ENCODE measurements at regions not wholly inside any gene's neighbourhood (a gene's known extent, or its start where the extent isn't known, plus 50 kb on each side); places are given as distances from the start of the nearest gene placed in this dataset.

DNA sequence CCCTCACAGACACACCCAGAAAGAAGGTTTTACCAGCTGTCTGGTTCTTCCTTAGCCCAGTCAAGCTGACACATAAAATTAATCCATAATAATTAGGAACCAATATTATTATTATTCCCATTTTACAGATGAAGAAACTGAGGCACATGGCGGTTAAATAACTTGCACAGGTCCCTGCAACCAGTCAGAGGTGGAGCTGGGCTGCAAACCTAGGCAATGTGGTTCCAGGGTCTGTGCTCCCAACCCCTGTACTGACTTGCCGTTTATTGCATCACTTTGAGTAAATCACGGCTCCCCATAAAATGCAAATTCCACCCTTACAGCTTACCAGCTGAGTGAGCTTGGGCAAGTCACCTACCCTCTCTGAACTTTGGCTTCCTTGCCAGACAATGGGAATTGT lies 179.2 kb upstream of the POU3F1 start:
- in situ Hi-C loops (cut with HindIII; ENCODE audit: low pct_unique_long_range_greater_than_20kb, low sequenced_read_pairs), result no loop called here
- DNase-seq (ENCODE audit: low read depth), result no peak

DNA sequence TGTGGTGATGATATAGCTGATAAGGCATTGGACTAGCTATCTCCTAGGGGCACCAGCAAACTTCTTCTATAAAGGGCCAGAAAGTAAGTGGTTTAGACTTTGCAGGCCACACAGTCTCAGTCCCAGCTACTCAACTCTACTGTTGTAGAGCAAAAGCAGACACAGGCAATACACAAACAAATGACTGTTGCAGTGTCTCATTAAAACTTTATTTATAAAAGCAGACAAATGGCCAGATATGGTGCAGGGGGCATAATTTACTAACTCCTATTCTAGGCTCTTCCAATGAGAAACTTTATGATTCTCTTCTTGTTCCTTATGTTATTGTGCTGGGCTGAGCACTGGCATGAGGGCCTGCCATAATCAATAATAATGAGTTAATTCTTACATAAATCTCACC lies 176.8 kb upstream of the POU3F1 start:
- in situ Hi-C loops (cut with HindIII; ENCODE audit: low pct_unique_long_range_greater_than_20kb, low sequenced_read_pairs), result no loop called here
- DNase-seq (ENCODE audit: low read depth), result no peak

DNA sequence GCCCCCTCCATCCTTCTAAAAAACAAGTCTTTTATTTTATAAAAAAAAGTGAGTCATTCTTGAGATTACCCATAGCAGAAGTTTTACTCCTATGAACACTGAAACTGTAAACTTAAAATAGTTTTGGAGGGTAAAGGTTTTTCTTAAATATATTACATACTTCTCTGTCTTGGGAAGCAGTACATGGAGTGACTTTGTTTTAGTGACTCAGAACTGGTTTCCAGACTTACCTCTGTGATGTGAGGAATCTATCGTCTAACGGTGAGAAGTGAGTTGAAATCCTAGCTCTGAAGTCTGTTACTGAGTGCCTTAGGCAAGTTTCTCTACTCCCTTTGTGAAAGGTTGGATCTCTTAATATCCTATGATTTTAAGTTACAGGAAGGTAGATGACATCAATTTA lies 176.3 kb upstream of the POU3F1 start:
- no peak for DNase-seq (ENCODE audit: low read depth)
- in situ Hi-C loops (cut with HindIII; ENCODE audit: low pct_unique_long_range_greater_than_20kb, low sequenced_read_pairs), result no loop called here

DNA sequence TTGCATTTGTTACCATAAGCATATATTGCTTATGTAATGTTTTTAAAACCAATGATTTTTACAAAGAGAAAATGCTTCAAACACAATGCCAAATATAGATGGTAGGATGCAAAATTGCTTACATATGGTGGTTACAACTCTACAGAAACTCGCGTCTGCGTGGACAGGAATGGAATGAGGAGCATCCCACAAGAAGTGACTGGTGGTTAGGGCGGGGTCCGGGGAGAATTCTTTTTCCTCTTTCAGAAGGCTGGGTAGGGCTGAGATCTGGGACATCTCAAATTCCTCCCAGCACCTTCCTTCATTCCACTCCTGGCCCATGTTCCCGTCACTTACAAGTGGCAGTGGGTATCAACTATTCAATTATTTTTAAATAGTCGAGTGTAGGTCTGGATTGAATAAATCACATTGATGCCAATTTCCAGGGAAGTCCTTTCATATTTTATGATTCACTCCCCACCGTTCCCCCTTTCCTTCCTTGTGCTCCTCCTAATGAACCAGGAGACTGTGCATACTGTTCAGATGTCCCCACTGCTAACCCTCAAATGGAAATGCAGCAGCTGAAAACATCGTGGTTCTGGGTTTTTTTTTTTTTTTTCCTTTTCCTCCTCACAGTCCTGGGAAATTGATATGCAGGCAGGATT lies 174.5 kb upstream of the POU3F1 start:
- no peak for DNase-seq (ENCODE audit: low read depth)
- in situ Hi-C loops (cut with HindIII; ENCODE audit: low pct_unique_long_range_greater_than_20kb, low sequenced_read_pairs), result no loop called here

DNA sequence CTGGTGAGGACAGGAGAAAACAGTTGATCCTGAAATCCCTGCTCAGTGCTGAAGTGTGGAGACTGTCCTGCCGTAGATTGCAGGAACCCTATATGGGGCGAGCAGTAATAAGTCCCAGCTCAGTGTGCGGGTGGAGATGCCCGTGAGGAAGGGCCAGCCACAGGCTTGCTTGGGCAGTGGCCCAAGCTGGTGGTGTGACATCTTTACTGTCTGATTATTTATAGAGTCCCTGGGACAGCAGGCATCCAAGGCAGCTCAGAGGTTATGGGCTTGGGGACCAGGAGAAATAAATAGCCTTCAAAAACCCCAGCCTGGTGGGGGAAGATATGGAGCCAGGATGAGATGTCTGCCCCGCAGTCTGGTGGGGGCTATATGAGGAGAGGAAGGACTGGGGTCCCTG lies 170.7 kb upstream of the POU3F1 start:
- in situ Hi-C loops (cut with HindIII; ENCODE audit: low pct_unique_long_range_greater_than_20kb, low sequenced_read_pairs), result no loop called here
- DNase-seq (ENCODE audit: low read depth), result no peak

DNA sequence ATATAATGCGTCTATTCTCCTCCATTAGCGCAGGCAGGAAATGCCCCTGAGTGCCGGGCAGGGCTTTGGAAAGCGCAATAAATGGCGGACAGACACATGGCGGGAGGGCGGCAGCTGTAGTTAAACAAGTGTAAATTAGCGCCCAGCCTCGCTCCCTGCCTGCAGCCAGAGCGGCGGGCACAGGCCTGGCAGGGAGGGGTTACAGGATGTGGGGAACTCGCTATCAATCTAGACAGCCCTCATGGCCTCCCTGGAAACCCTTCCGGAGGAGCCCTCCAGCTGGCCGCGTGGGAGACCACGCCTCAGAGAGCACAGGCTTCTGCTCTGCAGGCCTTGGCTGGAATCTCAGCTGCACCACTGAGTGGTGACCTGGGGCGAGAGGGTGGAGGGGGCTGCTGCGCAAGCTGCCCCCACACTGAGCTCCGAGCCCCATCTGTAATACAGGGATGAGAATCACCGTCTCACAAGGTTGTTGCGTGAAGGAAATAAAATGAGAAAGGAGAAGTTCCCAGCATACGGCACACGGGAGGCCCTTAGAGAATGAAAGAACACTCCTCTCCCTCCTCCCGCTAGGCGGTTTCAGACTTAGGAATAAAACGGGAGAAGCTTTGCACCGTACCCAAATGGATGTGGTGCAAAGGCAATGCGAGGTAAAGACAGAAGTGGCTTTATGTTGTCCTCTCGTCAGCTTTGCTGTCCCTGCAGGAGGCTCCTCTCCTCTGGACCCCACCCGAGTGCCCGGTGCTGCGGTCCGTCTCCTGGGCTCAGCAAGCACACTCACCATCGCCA lies 167.2 kb upstream of the POU3F1 start:
- DNase-seq (ENCODE audit: low read depth), result no peak
- in situ Hi-C loops (cut with HindIII; ENCODE audit: low pct_unique_long_range_greater_than_20kb, low sequenced_read_pairs), result no loop called here

DNA sequence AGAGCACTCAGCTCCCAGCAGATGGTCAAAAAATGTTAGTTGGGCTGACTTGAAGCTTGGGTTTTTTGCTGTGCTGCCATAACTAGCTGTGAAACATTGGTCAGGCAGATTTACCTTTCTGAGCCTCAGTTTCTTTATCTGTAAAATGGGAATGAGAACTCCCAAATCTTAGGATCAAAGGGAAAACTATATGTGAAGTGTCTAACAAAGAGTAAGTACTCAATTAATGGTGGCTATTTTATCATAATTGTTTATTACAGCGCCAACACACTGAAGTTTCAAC lies 164.2 kb upstream of the POU3F1 start:
- DNase-seq (ENCODE audit: low read depth), result no peak
- in situ Hi-C loops (cut with HindIII; ENCODE audit: low pct_unique_long_range_greater_than_20kb, low sequenced_read_pairs), result no loop called here

DNA sequence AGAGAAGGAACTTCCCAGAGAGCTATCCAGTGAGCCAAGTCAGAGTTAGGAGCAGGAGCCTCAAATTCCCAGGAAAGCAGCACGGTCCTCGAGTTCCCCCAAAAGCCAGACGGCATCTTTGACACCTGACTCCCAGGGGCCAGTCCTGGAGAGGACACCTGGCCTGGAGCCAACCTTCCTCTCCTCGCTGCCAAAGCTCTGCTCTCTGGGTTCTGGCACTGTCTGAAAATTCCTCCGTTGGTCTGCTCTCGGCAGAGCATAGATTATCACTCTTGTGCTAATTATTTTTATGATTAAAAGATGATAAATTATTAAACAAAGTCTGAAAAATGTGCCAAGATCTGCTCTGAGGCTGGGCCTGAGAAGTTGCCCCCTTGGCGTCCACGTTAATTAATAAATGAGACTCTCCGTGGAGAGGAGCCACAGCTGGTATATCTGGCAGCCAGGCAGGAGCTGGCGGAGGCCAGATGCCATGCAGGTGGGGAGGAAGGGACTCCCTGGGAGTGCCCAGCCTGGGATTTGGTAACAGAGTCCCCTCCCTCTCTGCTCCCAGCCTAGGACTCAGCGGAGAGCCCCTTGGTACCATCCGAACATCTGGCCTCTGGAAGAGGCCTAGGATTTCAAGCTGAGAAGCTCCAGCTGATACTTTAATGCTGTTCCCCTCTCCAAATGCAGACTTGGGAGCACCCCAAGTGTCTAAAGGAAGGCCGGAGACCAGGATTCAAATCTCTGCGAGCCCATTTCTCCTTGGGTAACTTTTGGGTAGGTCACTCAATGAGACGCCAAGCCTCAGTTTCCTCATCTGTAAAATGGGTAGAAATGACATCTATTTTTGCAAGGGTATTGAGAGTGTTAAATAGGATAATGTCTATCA lies 163.7 kb upstream of the POU3F1 start:
- in situ Hi-C loops (cut with HindIII; ENCODE audit: low pct_unique_long_range_greater_than_20kb, low sequenced_read_pairs), result no loop called here

DNA sequence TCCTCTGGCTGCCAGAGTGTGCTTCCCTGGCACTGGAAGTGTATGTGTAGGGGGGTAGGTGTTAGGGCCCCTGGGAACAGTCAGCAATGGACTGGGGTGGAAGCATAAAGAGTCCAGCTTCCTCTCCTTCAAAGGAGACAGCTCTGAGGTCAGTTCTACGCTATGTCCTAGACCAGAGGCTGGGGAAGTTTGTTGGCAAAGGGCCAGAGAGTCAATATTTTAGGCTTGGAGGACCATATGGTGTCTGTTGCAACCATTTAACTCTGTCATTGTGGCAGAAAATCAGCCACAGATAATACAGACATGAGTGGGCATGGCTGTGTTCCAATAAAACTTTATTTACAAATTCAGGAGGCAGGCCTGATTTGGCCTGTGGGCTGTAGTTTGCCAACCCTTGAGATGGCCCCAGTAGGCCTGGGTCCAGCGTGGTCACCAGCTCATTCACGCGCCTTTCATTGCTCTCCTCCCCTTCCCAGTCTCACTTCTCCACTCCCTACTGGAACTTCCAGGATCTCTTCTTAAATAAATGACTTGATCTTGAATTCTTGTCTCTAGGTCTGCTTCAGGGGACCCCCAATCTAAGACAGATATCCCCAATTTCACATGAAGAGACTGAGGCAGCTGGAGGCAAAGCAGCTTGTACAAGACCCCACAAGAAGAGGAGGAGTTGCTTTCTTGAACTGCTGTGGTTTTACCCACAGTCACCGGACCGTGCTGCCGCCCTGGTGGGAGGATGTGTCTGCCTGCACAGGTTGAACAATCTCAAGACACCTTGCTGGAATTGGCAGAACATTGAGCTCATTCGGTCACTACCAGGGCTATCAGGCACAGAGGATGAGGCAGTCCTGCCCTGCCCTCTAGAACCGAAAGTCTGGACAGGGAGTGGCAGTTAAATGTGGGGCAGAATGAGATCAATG lies 162.4 kb upstream of the POU3F1 start:
- in situ Hi-C loops (cut with HindIII; ENCODE audit: low pct_unique_long_range_greater_than_20kb, low sequenced_read_pairs), result no loop called here
- no peak for DNase-seq (ENCODE audit: low read depth)

More for the DNA sequence above, 163.7 kb upstream of the POU3F1 start:
- no peak for DNase-seq (ENCODE audit: low read depth)

DNA sequence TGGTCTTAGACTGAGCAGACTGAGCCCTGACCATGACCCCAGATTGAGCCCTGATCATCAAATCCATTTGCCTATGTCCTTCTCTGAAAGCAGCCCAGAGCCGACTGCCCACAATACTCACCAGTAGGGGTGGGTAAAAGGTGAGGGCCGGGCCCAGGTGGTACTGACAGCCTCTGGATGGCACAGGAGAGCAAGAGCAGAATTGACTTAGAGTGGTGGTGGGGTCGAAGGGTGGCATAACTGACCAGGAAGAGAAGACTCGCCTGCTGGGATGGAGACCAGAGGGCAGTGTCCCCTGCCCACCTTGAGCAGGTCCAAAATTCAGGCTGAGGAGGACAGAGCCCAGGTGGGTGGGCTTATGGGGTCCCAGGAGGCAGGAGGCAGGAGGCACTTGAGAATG lies 161.3 kb upstream of the POU3F1 start:
- in situ Hi-C loops (cut with HindIII; ENCODE audit: low pct_unique_long_range_greater_than_20kb, low sequenced_read_pairs), result no loop called here
- DNase-seq (ENCODE audit: low read depth), result no peak

DNA sequence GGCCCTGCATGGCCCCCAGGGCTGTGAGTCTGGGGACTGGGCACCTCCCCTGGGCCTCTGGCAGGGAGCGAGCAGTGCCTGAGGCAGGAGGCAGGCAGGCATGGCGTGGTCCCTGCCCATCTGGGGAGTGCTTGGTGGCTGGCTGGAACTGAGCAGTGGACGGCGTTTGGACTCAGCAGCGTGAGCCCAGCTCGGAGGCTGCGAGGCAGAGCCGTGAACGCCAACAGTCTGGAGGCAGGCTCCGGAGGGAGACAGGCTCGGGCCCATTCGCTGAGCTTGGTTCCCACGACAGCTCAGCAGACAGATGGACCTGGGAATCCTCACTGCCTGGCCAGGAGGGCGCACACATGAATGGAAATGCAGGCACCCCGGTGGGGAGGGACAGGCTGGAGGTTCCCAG lies 160.7 kb upstream of the POU3F1 start:
- in situ Hi-C loops (cut with HindIII; ENCODE audit: low pct_unique_long_range_greater_than_20kb, low sequenced_read_pairs), result no loop called here
- DNase-seq (ENCODE audit: low read depth), result no peak

DNA sequence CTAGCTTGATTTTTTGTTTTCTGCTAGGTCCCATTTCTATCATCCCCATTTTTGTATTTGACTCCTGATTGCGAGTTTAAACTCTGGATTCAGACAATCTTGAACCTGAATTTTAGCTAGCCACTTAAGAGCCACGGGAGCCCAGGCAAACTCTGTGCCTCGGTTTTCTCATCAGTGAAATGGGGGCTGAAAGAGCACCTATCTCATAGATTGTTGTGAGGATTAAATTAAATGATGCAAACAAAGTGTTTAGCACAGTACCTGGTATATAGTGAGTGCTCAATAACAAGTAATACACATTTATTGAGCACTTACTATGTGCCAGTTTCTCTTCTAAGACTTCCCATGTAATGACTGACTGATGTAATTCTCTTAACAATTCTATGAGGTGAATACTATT lies 158.1 kb upstream of the POU3F1 start:
- no peak for DNase-seq (ENCODE audit: low read depth)
- in situ Hi-C loops (cut with HindIII; ENCODE audit: low pct_unique_long_range_greater_than_20kb, low sequenced_read_pairs), result no loop called here

DNA sequence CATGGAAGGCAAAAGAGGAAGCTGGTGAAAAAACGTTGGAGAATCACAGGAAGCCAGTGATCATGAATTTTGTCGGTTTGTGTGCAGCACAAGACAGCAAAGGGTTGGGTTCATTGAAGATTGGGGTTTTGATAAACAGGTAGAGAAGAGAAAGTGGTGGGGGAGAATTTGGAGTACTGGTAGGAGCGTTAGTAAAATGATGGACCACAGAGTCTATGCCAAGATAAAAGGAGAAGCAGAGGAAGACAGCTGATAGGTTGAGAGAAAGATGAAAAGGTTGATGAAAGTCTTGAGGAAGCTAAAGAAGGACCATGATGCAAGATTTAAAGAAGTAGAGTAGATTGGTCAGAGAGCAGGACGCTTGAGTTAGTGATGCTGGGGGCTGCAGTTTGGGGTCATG lies 156.8 kb upstream of the POU3F1 start:
- no peak for DNase-seq (ENCODE audit: low read depth)
- in situ Hi-C loops (cut with HindIII; ENCODE audit: low pct_unique_long_range_greater_than_20kb, low sequenced_read_pairs), result no loop called here

DNA sequence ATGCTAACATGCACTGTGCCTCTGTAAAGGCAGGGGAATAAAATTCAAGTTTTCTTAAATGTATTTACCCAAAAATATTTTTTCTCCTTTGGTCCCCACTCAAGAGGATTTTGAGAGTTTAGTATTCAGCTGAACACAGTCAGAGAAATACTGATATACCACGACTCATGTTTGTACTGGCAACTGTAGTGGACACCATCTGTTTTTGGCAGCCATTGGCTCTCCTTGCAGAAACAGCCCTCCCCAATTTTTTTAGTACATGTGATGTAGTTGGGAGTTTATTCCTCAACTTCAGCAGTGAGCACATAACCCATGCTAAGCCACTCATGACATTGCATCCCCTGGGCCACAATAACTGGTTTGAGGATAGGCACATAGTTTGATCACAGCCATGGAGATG lies 154.8 kb upstream of the POU3F1 start:
- no peak for DNase-seq (ENCODE audit: low read depth)
- in situ Hi-C loops (cut with HindIII; ENCODE audit: low pct_unique_long_range_greater_than_20kb, low sequenced_read_pairs), result no loop called here

DNA sequence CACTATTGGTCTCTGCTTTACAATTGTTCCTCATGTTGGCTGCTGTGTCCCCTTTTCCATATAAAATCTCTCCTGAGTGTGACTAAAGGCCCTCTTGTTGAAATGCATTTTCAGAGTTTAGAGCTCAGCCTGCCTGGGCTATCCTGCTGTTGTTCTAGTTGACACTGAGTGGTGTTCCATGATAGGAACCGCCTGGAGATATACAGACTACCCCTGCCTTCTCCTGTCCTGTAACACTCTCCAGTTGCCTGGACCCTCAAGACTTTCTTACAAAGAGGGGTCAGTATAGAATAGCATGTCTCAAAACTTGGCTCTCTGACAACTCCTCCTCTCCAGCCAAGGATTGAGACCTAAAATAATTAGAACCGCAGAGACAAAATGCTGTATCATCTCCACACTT lies 152.0 kb upstream of the POU3F1 start:
- no peak for DNase-seq (ENCODE audit: low read depth)
- in situ Hi-C loops (cut with HindIII; ENCODE audit: low pct_unique_long_range_greater_than_20kb, low sequenced_read_pairs), result no loop called here

DNA sequence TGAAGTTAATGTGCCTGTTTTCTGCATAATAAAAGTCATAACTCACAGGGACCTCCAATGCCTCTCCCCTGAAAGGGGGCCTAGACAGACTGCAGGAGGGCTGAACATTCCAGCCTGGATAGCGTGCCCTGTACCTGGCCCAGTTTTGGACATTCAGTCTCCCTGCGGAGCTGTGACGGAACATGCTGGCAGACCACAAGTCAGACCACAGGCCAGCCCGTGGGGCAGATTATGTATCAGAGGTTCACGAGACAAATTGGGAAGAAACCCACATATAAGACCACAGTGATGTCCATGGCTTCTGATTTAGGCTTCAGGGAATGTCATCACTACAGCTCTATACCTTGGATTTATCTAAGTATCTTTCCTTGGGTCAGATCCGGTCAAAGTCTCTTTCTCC lies 151.5 kb upstream of the POU3F1 start:
- in situ Hi-C loops (cut with HindIII; ENCODE audit: low pct_unique_long_range_greater_than_20kb, low sequenced_read_pairs), result no loop called here
- DNase-seq (ENCODE audit: low read depth), result no peak

DNA sequence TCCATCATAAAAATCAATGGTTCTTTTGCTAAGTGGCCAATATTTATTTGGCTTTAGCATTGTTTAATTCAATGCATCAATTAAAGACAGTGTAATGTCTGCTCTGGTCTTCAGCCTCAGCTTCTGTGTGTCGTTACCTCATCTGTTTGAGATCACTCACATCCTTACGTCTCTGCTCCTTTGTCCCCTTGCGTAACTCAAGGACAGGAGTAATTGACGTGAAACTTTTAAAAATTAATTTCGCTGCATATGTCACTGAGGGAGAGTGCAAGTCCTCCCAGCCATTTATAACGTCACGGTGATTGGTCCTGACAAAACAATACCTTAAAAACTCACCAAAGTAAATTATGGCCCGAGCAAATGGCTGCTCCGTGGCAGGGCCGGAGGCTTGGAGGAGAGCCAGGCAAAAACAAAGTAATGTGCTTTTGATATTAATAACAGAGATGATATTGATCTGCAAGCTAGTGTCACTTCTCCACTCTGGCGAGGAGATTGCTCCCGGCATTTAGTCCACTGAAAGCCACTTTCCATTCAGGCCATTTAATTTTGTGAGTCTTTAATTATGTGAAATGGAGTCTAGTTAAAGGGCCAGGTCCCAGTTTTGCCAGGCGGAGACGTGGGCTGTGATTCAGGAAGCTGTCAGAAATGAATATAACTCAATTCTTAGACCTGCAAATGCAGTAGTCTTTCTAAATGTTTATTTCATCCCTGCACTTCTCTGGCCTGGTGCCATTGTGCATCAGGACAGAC lies 150.9 kb upstream of the POU3F1 start:
- DNase-seq (ENCODE audit: low read depth), result no peak
- in situ Hi-C loops (cut with HindIII; ENCODE audit: low pct_unique_long_range_greater_than_20kb, low sequenced_read_pairs), result no loop called here

DNA sequence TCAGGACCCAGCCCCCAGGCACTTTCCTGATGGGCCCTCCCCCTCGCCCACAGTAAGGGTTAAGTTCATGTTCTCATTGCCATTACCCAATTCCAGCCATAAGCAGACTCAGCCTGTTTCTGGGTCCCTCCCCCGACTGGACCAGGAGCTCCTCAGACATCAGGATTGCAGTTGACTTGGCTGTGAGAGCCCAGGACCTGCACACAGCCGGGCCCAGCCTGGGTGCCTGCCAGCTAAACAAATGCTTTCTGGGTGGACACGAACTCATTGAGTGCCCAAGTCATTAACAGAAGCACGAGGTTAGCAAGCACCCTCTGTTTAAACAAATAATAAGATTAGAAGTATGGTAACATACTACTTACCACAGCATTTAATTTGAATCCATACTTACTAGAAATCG lies 147.9 kb upstream of the POU3F1 start:
- DNase-seq (ENCODE audit: low read depth), result no peak
- in situ Hi-C loops (cut with HindIII; ENCODE audit: low pct_unique_long_range_greater_than_20kb, low sequenced_read_pairs), result no loop called here
